HG02623 (cell line): ENCODE measurements at regions not wholly inside any gene's neighbourhood (a gene's known extent, or its start where the extent isn't known, plus 50 kb on each side); places are given as distances from the start of the nearest gene placed in this dataset.

Experiments
- ATAC-seq: cut with Tn5 transposase; IDR thresholded peaks from one replicate; pipeline ENCODE4 v1.9.1; 2021; ENCODE audit warnings: moderate library complexity; ENCODE audit not compliant: unreplicated experiment

DNA sequence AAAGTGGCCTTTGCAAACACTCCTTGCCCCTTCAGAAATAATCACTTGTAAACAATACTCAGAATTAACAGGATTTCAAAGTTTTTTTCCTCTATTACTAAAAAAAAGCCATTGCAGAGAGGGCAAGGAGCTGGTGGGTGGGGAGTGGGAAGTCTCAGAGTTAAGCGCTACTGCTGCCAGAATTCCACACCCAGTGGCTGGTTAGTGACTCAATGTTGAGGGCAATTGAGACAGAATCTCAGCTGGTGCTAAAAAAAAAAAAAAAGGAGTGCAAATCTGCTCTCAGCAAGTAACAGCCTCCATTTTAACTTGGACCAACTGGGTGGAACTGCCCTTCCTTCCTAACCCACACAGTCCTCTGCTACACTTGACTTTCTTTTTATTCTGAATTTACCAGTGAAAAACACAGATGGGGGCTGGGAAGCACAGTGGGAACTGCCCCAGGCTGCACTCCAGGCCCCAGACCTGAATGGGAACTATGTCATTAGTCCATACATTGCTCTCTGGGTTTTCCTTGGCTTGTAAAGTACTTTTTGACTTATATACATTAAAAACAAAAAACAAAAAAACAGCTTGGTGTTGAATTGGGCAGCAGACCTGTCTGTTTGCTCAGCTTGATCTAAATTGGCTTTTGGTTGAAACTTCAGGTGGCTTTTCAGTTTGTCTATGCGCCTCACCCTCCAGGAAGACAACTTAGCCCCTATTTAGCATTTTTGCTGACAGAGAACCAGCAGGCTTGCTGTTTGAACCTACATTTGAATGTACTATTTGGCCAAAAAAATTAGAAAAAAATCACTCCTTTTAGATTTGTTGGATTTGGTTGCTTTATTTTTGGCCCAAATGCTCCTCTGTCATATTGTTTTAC lies 357.8 kb upstream of the TBL1XR1 start:
- ATAC-seq = no peak

DNA sequence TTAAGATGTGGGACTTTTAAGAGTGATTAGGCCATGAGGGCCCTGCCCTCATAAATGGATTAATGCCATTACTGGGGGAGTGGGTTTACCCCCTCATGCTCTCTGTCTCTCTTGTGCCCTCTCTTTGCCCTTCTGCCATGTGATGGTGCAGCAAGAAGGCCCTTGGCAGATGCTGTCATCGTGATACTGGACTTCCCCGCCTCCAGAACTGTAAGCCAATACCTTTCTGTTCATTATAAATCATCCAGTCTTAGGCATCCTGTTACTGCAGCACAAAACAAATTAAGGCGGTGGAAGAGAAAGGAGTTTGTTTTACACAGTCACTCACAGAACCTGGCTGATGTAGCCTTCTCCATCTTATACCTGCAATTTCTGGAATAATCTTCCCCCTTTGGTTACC lies 360.3 kb upstream of the TBL1XR1 start:
- ATAC-seq = no peak

DNA sequence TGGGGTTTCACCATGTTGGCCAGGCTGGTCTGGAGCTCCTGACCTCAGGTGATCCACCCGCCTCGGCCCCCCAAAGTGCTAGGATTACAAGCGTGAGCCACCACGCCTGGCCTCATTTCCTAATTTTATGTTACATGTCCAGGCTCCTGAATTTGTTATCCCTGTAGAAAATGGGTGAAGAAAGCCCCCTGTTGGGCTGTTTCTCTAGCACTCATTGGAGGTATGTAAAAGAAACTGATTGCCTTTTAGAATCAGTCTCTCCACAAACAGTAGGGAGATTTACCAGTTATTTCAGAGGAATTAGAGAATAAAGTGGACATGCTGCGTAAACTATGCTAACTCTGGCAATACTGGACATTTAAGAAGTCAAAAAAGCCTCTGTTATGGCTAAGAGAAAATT lies 364.1 kb upstream of the TBL1XR1 start:
- ATAC-seq = no peak

DNA sequence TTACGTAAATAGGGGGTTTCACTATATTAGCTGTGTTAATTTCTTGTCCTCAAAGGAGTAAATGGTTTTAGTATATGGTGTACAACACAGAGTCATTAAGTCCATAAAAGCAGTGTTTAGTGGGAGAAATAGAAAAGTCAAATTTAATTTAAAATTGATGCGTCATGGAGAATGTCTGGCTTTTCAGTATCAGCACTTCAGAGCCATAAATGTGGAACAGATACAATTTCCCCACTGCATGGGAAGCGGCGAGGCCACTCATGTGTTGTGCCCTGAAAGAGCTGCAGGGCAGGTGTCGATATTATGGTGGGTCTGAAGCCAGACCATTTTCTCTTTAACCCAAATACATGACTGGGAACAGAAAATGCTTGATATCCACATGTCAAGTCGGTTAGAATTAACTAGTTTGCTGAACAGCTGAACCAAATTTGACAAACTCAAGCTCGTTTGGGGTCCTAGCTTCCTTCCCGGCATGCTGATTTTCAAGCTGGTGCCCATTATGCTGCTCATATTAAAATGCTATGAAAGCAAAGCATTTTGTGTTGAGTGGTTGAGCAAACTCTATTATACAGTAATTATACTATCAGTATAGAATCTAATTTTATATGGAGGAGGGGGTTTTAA lies 364.6 kb upstream of the TBL1XR1 start:
- ATAC-seq = no peak

DNA sequence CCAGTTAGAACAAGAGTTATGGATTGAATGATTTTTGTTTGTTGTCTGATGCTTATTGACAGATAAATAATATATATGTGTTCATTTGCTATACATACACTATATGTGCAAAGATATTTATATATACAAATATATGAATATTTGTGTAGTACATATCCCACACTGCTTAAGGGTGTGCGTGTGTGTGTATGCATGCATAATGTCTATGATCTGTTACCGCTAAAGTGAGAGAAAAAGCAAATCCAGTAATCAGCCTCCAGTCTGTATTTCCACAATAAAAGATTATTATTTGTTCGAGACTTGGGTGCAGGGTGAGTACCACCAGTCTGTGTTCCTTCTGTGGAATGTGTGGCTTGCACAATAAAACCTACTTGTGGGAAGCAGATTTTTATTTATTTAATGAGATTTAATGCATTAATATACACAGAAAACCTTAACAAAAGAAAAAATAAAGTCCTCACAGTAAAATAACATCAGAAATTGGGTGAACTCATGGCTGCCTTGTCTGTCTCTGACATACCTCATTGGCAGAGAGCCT lies 366.0 kb upstream of the TBL1XR1 start:
- no peak for ATAC-seq

DNA sequence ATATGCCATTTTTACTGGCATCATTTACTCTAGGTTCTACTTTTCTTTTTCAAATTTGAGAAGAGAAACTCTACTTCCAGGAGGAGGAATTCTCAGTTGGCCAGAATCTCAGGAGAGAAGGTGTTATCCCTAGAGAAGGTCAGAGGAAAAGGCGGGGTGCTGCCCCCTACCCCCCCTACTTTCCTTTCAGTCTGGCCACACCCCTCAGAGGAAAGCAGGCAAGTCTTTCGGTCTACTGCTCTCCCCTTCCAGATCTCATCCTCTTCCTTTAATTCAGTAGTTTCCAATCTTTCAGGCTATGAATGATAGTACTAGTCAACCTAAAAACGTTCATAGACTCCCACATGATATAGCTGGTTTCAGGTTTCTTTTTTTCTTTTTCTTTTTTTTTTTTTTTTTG lies 366.5 kb upstream of the TBL1XR1 start:
- ATAC-seq = no peak

DNA sequence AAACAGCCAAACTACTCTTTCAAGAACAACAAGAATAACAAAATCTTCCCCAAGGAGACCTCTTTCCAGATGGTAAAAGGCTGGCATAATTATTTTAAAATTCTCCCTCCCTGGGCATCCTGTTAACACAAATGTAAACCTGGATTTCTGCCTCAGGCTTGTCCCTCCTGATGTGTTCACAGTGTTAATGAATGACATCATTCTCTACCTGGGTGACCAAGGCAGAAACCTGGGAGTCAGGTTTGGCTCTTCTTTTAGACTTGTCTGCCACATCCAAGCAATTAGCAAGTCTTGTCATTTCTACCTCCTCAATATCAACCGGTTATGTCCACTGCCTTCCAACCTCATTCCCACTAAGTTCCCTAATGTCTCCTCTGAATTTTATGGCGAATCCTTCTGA lies 368.7 kb upstream of the TBL1XR1 start:
- ATAC-seq = no peak

DNA sequence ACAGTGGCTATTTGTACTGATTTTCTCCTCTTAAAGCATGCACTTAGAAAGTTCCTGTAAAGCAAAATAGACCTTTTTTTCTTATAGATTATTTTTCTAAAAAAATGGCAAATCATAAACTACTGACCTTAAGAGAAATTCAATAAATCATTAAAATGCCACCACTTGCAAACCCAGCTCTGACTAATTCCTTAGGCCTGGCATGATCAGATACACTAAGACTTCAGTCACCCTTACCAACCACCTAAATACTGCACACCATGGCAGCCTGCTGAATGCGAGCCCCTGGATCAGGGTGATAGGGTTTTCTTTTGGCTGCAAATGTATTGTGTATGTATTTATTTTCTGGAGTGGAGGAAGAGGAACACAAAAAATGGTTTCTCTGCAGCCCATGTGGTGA lies 370.6 kb upstream of the TBL1XR1 start:
- ATAC-seq = no peak

DNA sequence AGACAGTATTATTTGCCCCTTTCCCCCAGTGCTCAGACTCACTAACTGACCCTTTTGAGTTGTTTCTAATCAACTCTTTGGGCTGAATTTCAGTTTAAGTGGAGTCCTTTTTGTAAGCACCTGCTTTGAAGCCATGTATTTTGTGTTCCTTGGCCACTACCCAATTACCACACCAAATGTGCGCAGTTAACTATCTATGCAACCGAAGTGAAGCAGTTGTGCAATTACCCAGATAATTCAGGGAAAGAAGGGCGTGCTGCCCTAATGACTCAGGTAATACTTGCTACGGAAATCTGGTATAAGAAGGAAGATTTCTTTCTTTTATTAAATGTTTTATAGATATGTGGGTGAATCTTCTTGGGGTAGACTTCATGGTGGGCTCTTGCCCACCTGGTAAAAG lies 371.9 kb upstream of the TBL1XR1 start:
- no peak for ATAC-seq

DNA sequence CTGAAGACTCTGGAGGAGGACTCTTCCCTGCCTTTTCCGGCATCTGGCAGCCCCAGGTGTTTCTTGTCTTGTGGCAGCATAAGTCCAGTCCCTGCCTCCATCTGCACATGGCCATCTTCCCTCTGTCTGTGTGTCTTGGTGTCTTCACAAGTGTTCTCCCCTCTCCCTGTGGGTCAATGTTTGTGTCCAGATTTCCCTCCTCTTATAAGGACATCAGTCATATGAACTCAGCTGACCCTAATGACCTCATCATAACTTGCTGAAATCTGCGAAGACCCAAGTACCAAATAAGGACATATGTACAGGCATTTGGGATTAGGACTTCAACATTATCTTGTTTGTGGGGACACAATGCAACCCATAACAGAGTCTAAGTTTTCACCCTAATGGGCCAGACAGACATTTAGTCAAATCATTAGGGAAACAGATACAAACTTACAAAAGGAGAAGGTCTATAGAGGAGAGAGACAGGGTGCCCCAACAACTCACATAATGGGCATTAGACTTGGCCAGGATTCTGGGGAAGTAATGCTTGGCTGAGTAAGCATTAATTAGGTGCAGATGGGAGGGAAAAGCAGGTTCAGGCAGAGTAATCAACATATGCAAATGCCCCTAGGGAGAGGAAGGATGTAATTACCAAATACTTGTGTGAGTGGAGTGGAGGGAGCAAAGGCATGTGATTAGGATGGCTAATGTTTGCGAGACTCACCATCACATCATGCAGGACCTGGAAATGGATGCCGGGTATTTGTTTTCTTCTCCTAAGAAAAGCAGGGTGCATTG lies 372.8 kb upstream of the TBL1XR1 start:
- no peak for ATAC-seq

DNA sequence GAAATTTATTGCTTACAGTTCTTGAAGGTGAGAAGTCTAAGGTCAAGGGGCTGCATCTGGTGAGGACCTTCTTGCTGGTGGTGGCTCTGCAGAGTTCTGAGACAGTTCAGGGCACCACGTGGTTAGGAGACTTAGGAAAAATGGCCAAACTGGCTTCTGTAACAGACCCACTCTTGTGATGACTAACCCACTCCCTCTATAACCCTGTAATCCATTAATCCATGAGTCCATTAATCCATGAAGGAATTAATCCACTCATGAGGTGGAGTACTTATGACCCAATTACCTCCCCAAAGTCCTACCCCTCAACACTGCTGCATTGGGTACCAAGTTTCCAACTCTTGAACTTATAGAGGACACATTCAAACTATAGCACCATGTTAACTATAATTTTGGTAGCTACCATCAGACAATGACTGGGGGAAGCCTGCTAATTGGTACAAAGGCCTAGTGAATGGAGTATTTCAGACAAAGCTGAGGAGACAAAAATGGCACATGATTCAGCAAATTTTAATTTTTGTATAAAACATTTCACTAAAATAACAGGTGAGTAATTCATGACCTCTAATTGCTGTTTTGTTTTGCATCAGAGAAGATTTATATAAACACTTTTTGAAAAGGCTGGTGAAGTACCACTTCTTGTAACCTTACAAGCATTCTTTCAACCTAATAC lies 374.1 kb upstream of the TBL1XR1 start:
- no peak for ATAC-seq

DNA sequence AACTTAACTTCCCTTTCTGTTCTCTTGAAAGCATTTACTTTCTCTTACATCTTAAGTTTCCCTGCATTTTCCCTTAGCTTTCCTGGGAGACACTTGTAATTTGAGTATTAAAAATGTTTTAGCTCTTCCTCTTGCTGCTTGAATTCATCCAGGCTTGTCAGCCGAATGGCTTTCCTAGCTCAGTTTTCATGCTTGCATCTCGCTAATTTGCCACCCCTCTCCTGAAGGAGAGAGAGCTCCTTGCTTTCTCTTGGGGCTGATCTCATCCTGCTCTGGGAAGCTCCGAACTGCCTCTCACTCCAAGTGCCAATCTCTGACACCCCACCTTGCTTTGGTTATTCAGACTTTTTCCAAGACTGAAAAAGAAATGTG lies 374.6 kb upstream of the TBL1XR1 start:
- no peak for ATAC-seq

DNA sequence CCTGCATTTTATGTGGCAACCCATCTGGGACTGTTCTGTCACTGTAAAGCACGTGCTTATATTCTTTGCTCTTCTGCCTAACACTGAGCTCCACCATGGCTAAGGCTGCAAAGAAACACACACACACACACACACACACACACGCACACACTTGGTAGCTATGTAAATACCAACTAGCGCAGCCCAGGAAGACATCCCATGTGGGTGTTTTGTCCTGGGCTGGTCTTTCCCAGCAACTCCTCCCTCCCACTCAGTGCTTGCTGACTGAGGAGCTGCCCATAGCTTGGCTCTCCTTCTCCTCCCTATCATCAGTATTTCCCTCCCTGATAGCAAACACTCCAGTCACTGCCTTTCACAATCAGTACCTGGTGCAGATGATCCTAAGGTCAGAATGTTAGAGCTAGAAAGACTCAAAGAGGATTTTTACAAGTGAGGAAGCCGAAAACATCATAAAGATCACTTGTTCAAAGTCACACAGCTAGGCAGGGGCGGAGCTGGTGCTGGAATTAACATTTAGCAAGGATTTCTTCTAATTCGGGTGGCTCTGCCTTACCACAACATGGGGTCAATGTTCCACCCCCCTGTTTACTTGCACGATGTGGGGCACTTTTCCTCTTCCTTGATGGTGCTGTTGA lies 377.1 kb upstream of the TBL1XR1 start:
- ATAC-seq = no peak

DNA sequence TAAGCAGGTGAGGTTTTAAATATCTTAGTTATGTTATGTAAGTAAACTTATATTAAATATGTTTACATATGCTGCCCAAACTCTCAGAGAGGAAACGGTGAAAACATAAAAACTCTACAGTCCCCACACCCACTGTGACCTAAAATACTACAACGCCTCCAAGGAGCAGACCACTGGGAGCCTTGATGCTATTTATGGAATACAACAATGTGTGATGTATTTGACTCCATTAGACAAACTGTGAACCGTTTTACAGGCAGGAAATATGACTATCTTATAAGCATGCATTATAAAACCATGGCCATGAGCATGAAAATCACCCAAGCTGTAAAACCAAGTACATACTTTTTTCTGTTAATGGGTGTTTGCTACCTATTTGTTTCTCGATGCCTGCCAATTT lies 379.5 kb upstream of the TBL1XR1 start:
- ATAC-seq = no peak

DNA sequence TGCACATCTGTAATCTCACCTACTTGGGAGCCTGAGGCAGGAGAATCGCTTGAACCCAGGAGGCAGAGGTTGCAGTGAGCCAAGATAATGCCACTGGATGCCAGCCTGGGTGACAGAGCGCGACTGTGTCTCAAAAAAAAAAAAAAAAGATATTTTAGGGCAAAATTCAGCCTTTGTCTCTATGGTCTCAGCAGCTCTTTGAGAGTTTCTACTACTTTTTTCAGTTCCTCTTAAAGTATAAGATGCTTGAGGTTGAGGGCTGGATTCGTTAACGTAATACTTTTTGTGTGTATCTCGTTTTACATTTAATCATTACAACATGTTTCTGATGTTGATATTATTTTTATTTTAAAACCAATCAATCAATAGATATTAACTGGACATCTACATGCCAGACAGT lies 381.2 kb upstream of the TBL1XR1 start:
- ATAC-seq = peak; percentile 74

DNA sequence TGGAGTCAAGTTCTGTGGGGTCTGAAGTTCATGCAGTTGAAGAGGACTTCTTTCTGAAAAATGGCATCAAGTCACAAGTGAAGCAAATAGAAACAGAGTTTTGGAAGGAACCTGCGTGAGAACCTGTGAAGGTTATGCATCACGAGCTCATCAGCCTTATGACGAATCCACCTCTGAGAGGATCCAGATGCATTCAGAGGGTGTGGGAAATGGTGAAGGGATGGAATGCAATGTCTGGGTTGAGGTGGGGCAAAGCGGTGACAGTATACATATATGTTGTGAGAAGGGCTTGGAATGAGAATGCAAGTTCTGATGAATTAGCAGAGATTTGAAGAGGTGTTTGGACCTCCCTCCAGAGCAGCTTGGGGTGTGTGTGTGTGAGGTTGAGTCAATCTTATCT lies 382.1 kb upstream of the TBL1XR1 start:
- ATAC-seq = no peak

DNA sequence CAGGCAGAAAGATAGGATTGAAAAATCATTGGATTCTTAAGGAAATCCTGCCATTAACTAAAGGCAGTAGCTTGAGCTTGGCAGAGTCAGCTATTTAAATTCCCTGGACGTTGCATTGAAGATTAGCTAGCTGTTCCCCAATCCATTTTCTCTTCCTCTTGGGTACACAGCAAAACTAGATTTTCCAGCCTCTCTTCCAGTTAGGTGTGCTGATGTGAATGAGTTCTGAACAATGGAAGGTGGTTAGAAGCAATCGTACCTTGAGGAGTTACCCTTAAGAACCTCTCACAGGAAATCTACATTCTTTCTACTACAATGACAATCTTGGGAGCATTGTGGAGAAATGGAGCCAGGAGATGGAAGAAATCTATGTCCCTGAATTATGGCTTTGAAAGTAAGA lies 383.2 kb upstream of the TBL1XR1 start:
- no peak for ATAC-seq

DNA sequence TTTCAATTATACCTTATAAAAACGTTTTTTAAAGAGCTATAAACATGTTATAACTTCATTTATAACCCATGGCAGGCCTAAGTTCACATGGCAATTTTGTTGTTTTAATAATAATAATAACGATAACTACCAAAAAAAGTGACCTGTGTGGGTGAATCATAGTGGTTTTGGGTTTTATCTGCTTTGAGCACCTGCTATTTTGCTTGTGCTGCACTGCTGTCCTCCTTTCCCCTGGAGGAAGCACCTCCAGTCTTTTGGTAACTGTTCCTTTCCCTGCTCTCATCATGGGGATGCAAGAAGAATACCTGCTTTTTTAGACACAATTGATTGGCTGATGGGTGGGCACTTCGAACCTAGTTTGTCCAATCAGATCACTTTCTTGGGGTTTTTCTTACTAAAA lies 388.0 kb upstream of the TBL1XR1 start:
- no peak for ATAC-seq

DNA sequence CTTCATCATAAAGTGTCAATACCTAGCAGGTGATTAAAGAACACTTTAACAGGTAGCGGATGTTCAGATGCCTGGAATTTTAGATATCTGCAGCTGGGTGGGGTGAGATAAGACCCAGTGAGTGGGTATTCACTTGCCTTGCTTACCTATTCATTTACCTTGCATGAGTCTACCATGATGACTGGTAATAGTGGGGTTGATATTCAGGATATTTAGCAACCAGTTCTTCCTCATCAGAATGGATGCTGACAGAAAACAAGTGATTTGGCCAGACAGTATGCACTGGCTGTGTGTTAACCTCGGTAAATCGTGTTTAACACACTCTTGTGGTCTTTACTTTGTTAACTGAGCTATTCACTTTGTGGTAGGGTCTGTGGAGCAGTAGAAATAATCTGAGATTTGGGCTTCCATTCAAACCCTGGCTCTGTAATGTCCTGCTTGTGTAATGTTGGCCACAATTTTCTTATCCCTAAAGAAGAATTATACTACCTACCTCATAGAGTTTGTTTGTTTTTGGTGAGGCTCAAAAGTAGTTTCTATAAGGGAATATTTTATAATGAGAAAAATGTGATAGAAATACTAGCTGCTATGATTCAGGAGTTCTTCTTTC lies 391.9 kb upstream of the TBL1XR1 start:
- ATAC-seq = no peak

DNA sequence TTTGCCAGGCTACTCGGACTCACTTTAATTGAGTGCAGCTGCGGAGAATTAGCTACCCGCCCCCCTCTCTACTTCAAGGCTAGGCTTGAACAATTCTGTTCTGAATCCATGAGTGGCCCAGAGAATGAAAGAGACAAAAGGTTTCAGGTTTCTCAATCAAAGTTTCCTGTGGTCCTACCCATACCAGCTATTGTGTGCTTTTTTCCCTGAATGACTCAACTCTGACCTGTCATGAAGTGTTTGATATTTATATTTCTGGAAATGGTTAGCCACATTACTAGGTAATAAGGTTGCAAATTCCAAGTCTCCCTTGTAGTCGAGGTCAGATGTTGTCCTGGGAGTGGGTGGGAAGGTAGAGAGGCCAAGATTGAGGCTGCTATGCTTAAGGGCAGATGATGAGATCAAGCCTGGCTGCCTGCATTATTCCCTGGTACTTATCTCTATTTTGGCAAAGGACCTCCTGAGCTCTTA lies 392.7 kb upstream of the TBL1XR1 start:
- ATAC-seq = peak; percentile 69
